Mesenchymal stem cell (in vitro differentiated cells and primary cell): ENCODE measurements at regions not wholly inside any gene's neighbourhood (a gene's known extent, or its start where the extent isn't known, plus 50 kb on each side); places are given as distances from the start of the nearest gene placed in this dataset.

Experiments
- DNase-seq: peaks from one replicate; pipeline ENCODE4 v3.0.0-alpha.2; 2013
- H2AFZ ChIP-seq: one replicate; pipeline ENCODE4 v1.6.1; 2013; ENCODE audit warnings: low read depth, mild to moderate bottlenecking, control low read depth, inconsistent platforms, low read length, moderate library complexity
- H2AK5ac ChIP-seq: 2 replicates; pipeline ENCODE4 v1.6.1; 2013; ENCODE audit warnings: low read length, moderate library complexity, mild to moderate bottlenecking, inconsistent platforms; ENCODE audit not compliant: severe bottlenecking
- H2BK120ac ChIP-seq: one replicate; pipeline ENCODE4 v1.6.1; 2013; ENCODE audit warnings: low read depth, mild to moderate bottlenecking, inconsistent platforms, low read length, moderate library complexity
- H2BK12ac ChIP-seq, 2 experiments: one replicate each; pipeline ENCODE4 v1.6.1; 2013; ENCODE audit warnings: inconsistent platforms in 2 of 2, low read length in 2 of 2, mild to moderate bottlenecking in 2 of 2, moderate library complexity in 2 of 2, control low read depth in 1 of 2
- H2BK15ac ChIP-seq: one replicate; pipeline ENCODE4 v1.6.1; 2013; ENCODE audit warnings: mild to moderate bottlenecking, low read depth, inconsistent platforms; ENCODE audit not compliant: poor library complexity, severe bottlenecking
- H2BK5ac ChIP-seq: 2 replicates; pipeline ENCODE4 v1.6.1; 2013; ENCODE audit warnings: low read depth, mild to moderate bottlenecking, low read length, control low read depth, inconsistent platforms; ENCODE audit not compliant: poor library complexity, severe bottlenecking
- H3K14ac ChIP-seq, 2 experiments: one replicate each; pipeline ENCODE4 v1.6.1; 2013; ENCODE audit warnings: inconsistent platforms in 2 of 2, low read length in 2 of 2, control low read depth in 1 of 2, mild to moderate bottlenecking in 1 of 2, moderate library complexity in 1 of 2
- H3K18ac ChIP-seq, 2 experiments: one replicate each; pipeline ENCODE4 v1.6.1; 2013; ENCODE audit warnings: inconsistent platforms in 2 of 2, low read length in 2 of 2, control low read depth in 1 of 2, low read depth in 1 of 2, mild to moderate bottlenecking in 1 of 2
- H3K23ac ChIP-seq, 2 experiments: one replicate each; pipeline ENCODE4 v1.6.1; 2013; ENCODE audit warnings: inconsistent platforms in 2 of 2, low read length in 2 of 2, mild to moderate bottlenecking in 2 of 2, moderate library complexity in 2 of 2, control low read depth in 1 of 2
- H3K27ac ChIP-seq: 2 replicates; pipeline ENCODE4 v1.5.1; 2013; ENCODE audit warnings: mild to moderate bottlenecking, moderate library complexity, low read length, control low read depth, inconsistent platforms; ENCODE audit not compliant: poor library complexity, severe bottlenecking
- H3K27me3 ChIP-seq, 2 experiments: 2 replicates each; pipeline versions ENCODE4 v1.6.1 to v1.7.0; 2013; ENCODE audit warnings: low read length in 2 of 2, mild to moderate bottlenecking in 2 of 2, moderate library complexity in 2 of 2, control low read depth in 1 of 2, inconsistent platforms in 1 of 2; ENCODE audit not compliant: control insufficient read depth in 1 of 2, insufficient read depth in 1 of 2
- H3K36me3 ChIP-seq, 2 experiments: 2 replicates each; pipeline versions ENCODE4 v1.6.1 to v1.7.0; 2013; ENCODE audit warnings: low read length in 2 of 2, control low read depth in 1 of 2, inconsistent platforms in 1 of 2, low read depth in 1 of 2, mild to moderate bottlenecking in 1 of 2; ENCODE audit not compliant: insufficient read depth in 2 of 2, control insufficient read depth in 1 of 2
- H3K4ac ChIP-seq, 2 experiments: one replicate each; pipeline ENCODE4 v1.6.1; 2013; ENCODE audit warnings: inconsistent platforms in 2 of 2, low read length in 2 of 2, mild to moderate bottlenecking in 2 of 2, moderate library complexity in 2 of 2, control low read depth in 1 of 2, low read depth in 1 of 2
- H3K4me1 ChIP-seq: 2 replicates; pipeline ENCODE4 v1.6.1; 2013; ENCODE audit warnings: low read depth, low read length, control low read depth; ENCODE audit not compliant: control insufficient read depth, insufficient read depth
- H3K4me2 ChIP-seq: 2 replicates; pipeline ENCODE4 v1.6.1; 2013; ENCODE audit warnings: low read length, mild to moderate bottlenecking, inconsistent platforms; ENCODE audit not compliant: poor library complexity, severe bottlenecking
- H3K4me3 ChIP-seq, 2 experiments: 2 replicates each; pipeline versions ENCODE4 v1.5.1 to v1.7.0; 2013; ENCODE audit warnings: low read length in 2 of 2, mild to moderate bottlenecking in 2 of 2, control low read depth in 1 of 2, low read depth in 1 of 2; ENCODE audit not compliant: insufficient read depth in 1 of 2
- H3K79me1 ChIP-seq: replicated peaks from 2 replicates; pipeline ENCODE4 v1.6.1; 2013; ENCODE audit warnings: mild to moderate bottlenecking, control low read depth, low read length, inconsistent platforms; ENCODE audit not compliant: poor library complexity, severe bottlenecking
- H3K9ac ChIP-seq: 2 replicates; pipeline ENCODE4 v1.7.0; 2013; ENCODE audit warnings: mild to moderate bottlenecking, low read length, moderate library complexity
- H3K9me3 ChIP-seq: 2 replicates; pipeline ENCODE4 v1.7.0; 2013; ENCODE audit warnings: mild to moderate bottlenecking, low read length; ENCODE audit not compliant: control insufficient read depth
- H4K8ac ChIP-seq: one replicate; pipeline ENCODE4 v1.6.1; 2013; ENCODE audit warnings: inconsistent platforms, mild to moderate bottlenecking, low read length, moderate library complexity
- H4K91ac ChIP-seq: one replicate; pipeline ENCODE4 v1.6.1; 2013; ENCODE audit warnings: mild to moderate bottlenecking, low read length, inconsistent platforms
- WGBS: methylation state at CpG from one replicate; pipeline ENCODE4 v1.1.7; 2013; ENCODE audit warnings: mixed read lengths; 5-methylcytosine and 5-hydroxymethylcytosine counted together

- H3K4me3 ChIP-seq = no peak overlapping the region
- no peak overlapping the region for H2AFZ ChIP-seq
- no peaks in the 10 kb centered on the region for H3K4me1 ChIP-seq
- H3K18ac ChIP-seq = no peak overlapping the region
- H3K4ac ChIP-seq = no peak overlapping the region
- no peak for DNase-seq
- H2BK5ac ChIP-seq = no peak overlapping the region
- H3K9me3 ChIP-seq = peaks cover 3% of the 10 kb centered on the region
- H3K27me3 ChIP-seq = no peaks in the 10 kb centered on the region
- H3K4me2 ChIP-seq = no peak overlapping the region
- no peak overlapping the region for H2BK120ac ChIP-seq
- no peak overlapping the region for H3K14ac ChIP-seq
- H3K9ac ChIP-seq = no peak overlapping the region
- H4K91ac ChIP-seq = no peak overlapping the region
- H2BK15ac ChIP-seq = no peak overlapping the region
- no peaks in the 10 kb centered on the region for H3K79me1 ChIP-seq
- H3K27ac ChIP-seq = no peak overlapping the region
- no peak overlapping the region for H4K8ac ChIP-seq
- H3K36me3 ChIP-seq = no peaks in the 10 kb centered on the region
- H3K23ac ChIP-seq = no peak overlapping the region
- H2AK5ac ChIP-seq = no peak overlapping the region
- H2BK12ac ChIP-seq = no peak overlapping the region
- no CpG with 5 or more reads among the region's 1 CpG for WGBS
Measured at GRCh38 chr5:129204525-129204924, 110.0 kb downstream of the ISOC1 start.

- Histone ChIP-seq H3K4me1 (no peaks in the 10 kb centered on the region), H3K9me3 (peaks cover 18% of the 10 kb centered on the region), H3K14ac (no peak overlapping the region), H2AK5ac (no peak overlapping the region), H3K4me2 (no peak overlapping the region), H3K36me3 (no peaks in the 10 kb centered on the region), H2AFZ (no peak overlapping the region), H3K79me1 (no peaks in the 10 kb centered on the region), H3K27me3 (no peaks in the 10 kb centered on the region), H4K8ac (no peak overlapping the region), H4K91ac (no peak overlapping the region), H3K4ac (no peak overlapping the region), H3K18ac (no peak overlapping the region), H2BK12ac (no peak overlapping the region), H3K23ac (no peak overlapping the region), H2BK120ac (no peak overlapping the region), H2BK5ac (no peak overlapping the region), H3K9ac (no peak overlapping the region), H2BK15ac (no peak overlapping the region), H3K4me3 (no peak overlapping the region), H3K27ac (no peak overlapping the region)
- DNase-seq = no peak
- 90% methylated on average over 5 of the region's 6 CpGs for WGBS
Measured at GRCh38 chr5:129216001-129216400, 121.5 kb downstream of the ISOC1 start.

- Histone ChIP-seq H3K18ac (no peak overlapping the region), H3K27ac (no peak overlapping the region), H3K27me3 (no peaks in the 10 kb centered on the region), H3K4me3 (no peak overlapping the region), H3K9ac (no peak overlapping the region), H2AK5ac (no peak overlapping the region), H2BK5ac (no peak overlapping the region), H4K8ac (no peak overlapping the region), H3K14ac (no peak overlapping the region), H3K36me3 (no peaks in the 10 kb centered on the region), H3K23ac (no peak overlapping the region), H3K4ac (no peak overlapping the region), H2BK120ac (no peak overlapping the region), H3K4me2 (no peak overlapping the region), H2BK12ac (no peak overlapping the region), H2BK15ac (no peak overlapping the region), H3K79me1 (no peaks in the 10 kb centered on the region), H3K4me1 (no peaks in the 10 kb centered on the region), H2AFZ (no peak overlapping the region), H3K9me3 (peaks cover 14% of the 10 kb centered on the region), H4K91ac (no peak overlapping the region)
- DNase-seq = no peak
- 94% methylated on average over 2 of the region's 3 CpGs for WGBS
Measured at GRCh38 chr5:129217179-129217578, 122.6 kb downstream of the ISOC1 start.

GRCh38 chr5:129223178-129223577 lies 128.6 kb downstream of the ISOC1 start:
- Histone ChIP-seq H4K91ac (no peak overlapping the region), H3K27me3 (no peaks in the 10 kb centered on the region)

More at GRCh38 chr5:129223178-129223577, 128.6 kb downstream of the ISOC1 start:
- H2BK15ac ChIP-seq = no peak overlapping the region
- no peaks in the 10 kb centered on the region for H3K9me3 ChIP-seq
- H3K4me1 ChIP-seq = no peaks in the 10 kb centered on the region
- no peak overlapping the region for H2AFZ ChIP-seq
- no peak overlapping the region for H3K14ac ChIP-seq
- no peak overlapping the region for H3K4me2 ChIP-seq
- no peak overlapping the region for H2AK5ac ChIP-seq
- no peak overlapping the region for H3K4me3 ChIP-seq
- no peak overlapping the region for H2BK12ac ChIP-seq
- no peaks in the 10 kb centered on the region for H3K36me3 ChIP-seq
- DNase-seq = no peak
- no peak overlapping the region for H2BK5ac ChIP-seq
- no peak overlapping the region for H2BK120ac ChIP-seq
- 55% methylated on average over 2 of the region's 2 CpGs for WGBS
- H3K4ac ChIP-seq = no peak overlapping the region
- no peak overlapping the region for H3K9ac ChIP-seq
- H3K79me1 ChIP-seq = no peaks in the 10 kb centered on the region
- H4K8ac ChIP-seq = no peak overlapping the region
- no peak overlapping the region for H3K27ac ChIP-seq
- H3K23ac ChIP-seq = no peak overlapping the region
- H3K18ac ChIP-seq = no peak overlapping the region
